Glutamatergic neuron (in vitro differentiated cells): ENCODE measurements at regions not wholly inside any gene's neighbourhood (a gene's known extent, or its start where the extent isn't known, plus 50 kb on each side); places are given as distances from the start of the nearest gene placed in this dataset.
"Not testable (repeated sequence)": the region's sequence is repeated elsewhere in the genome, so short reads cannot be mapped to it uniquely, and the experiment has no call there.

Experiments used
- DNase-seq: peaks from one replicate; pipeline ENCODE4 v3.0.0; 2022
- H3K27ac Mint-ChIP-seq: one replicate; pipeline ENCODE4 v1.8.0; 2020; ENCODE audit warnings: mild to moderate bottlenecking, mixed read lengths, inconsistent platforms; ENCODE audit not compliant: unreplicated experiment
- H3K27me3 Mint-ChIP-seq: one replicate; pipeline ENCODE4 v1.8.0; 2020; ENCODE audit warnings: mild to moderate bottlenecking, moderate library complexity, mixed read lengths, inconsistent platforms; ENCODE audit not compliant: unreplicated experiment
- H3K36me3 Mint-ChIP-seq: one replicate; pipeline ENCODE4 v1.8.0; 2020; ENCODE audit warnings: mild to moderate bottlenecking, mixed read lengths, inconsistent platforms; ENCODE audit not compliant: unreplicated experiment
- H3K4me1 Mint-ChIP-seq: one replicate; pipeline ENCODE4 v1.8.0; 2020; ENCODE audit warnings: mild to moderate bottlenecking, low read depth, mixed read lengths, inconsistent platforms; ENCODE audit not compliant: unreplicated experiment
- H3K4me3 Mint-ChIP-seq: one replicate; pipeline ENCODE4 v1.8.0; 2020; ENCODE audit warnings: mild to moderate bottlenecking, mixed read lengths, inconsistent platforms; ENCODE audit not compliant: unreplicated experiment
- H3K9me3 Mint-ChIP-seq: one replicate; pipeline ENCODE4 v1.8.0; 2020; ENCODE audit warnings: mild to moderate bottlenecking, moderate library complexity, mixed read lengths, inconsistent platforms; ENCODE audit not compliant: unreplicated experiment
- CTCF ChIP-seq: fragments of 200-600 bp; sonication (generic); IDR thresholded peaks from one replicate; pipeline ENCODE4 v1.5.0; 2021; ENCODE audit not compliant: partially characterized antibody, unreplicated experiment

GRCh38 chr12:131463174-131463573, 247.7 kb upstream of the SFSWAP start:
- Mint-ChIP-seq H3K9me3 (peaks cover 1% of the 10 kb centered on the region), H3K27me3 (peaks cover 3% of the 10 kb centered on the region), H3K36me3 (no peaks in the 10 kb centered on the region), H3K27ac (no peak overlapping the region), H3K4me3 (no peak overlapping the region), H3K4me1 (no peaks in the 10 kb centered on the region)
- TF ChIP-seq CTCF: no peak
- no peak for DNase-seq

GRCh38 chr12:131464081-131464480, 246.8 kb upstream of the SFSWAP start:
- Mint-ChIP-seq H3K36me3 (no peaks in the 10 kb centered on the region), H3K27me3 (peaks cover 2% of the 10 kb centered on the region), H3K27ac (no peak overlapping the region), H3K9me3 (peaks cover 1% of the 10 kb centered on the region), H3K4me1 (no peaks in the 10 kb centered on the region), H3K4me3 (no peak overlapping the region)
- DNase-seq: no peak
- no peak for TF ChIP-seq CTCF

- Mint-ChIP-seq H3K4me1 (no peaks in the 10 kb centered on the region), H3K36me3 (no peaks in the 10 kb centered on the region), H3K27me3 (no peaks in the 10 kb centered on the region), H3K9me3 (peaks cover 1% of the 10 kb centered on the region), H3K4me3 (no peak overlapping the region), H3K27ac (no peak overlapping the region)
- no peak for TF ChIP-seq CTCF
- DNase-seq: no peak
Observed at GRCh38 chr12:131466306-131466705, 244.6 kb upstream of the SFSWAP start.

- peaks cover 1% of the 10 kb centered on the region for H3K9me3 Mint-ChIP-seq
- no peak for TF ChIP-seq CTCF
- no peaks in the 10 kb centered on the region for H3K27me3 Mint-ChIP-seq
- no peak for DNase-seq
- H3K27ac Mint-ChIP-seq: no peak overlapping the region
- no peaks in the 10 kb centered on the region for H3K36me3 Mint-ChIP-seq
- H3K4me1 Mint-ChIP-seq: no peaks in the 10 kb centered on the region
- H3K4me3 Mint-ChIP-seq: no peak overlapping the region
Observed at GRCh38 chr12:131466932-131467331, 244.0 kb upstream of the SFSWAP start.

- DNase-seq: no peak
- Mint-ChIP-seq H3K27ac (no peak overlapping the region), H3K4me3 (no peak overlapping the region), H3K9me3 (peaks cover 1% of the 10 kb centered on the region), H3K27me3 (no peaks in the 10 kb centered on the region), H3K4me1 (no peaks in the 10 kb centered on the region), H3K36me3 (no peaks in the 10 kb centered on the region)
- TF ChIP-seq CTCF: no peak
Observed at GRCh38 chr12:131468206-131468605, 242.7 kb upstream of the SFSWAP start.

- not testable (repeated sequence) for H3K36me3 Mint-ChIP-seq, H3K4me3 Mint-ChIP-seq, H3K9me3 Mint-ChIP-seq, DNase-seq, H3K27ac Mint-ChIP-seq, H3K4me1 Mint-ChIP-seq, H3K27me3 Mint-ChIP-seq
Observed at GRCh38 chr12:131469945-131470344, 240.9 kb upstream of the SFSWAP start.
